ENCODE measurements at regions not wholly inside any gene's neighbourhood (a gene's known extent, or its start where the extent isn't known, plus 50 kb on each side); places are given as distances from the start of the nearest gene placed in this dataset.

GRCh38 chr13:106108346-106108745 lies 427.1 kb downstream of the EFNB2 start:
- no peak for DNase-seq
- intact Hi-C loops (cut with DNase I; ENCODE audit: low total_unique reads): no loop called here

GRCh38 chr13:106107061-106107460 lies 428.4 kb downstream of the EFNB2 start:
- Histone ChIP-seq H3K27me3 (no peaks in the 10 kb centered on the region), H3K36me3 (no peaks in the 10 kb centered on the region), H3K4me3 (no peak overlapping the region), H3K27ac (no peak overlapping the region), H3K4me1 (no peaks in the 10 kb centered on the region), H3K9me3 (no peaks in the 10 kb centered on the region)
- no peak for TF ChIP-seq CTCF (IDR thresholded peaks at IDR 0.05)
- DNase-seq: no peak
- intact Hi-C loops (cut with DNase I; ENCODE audit: low total_unique reads): no loop called here

More at GRCh38 chr13:106108346-106108745, 427.1 kb downstream of the EFNB2 start:
- no peak overlapping the region for H3K4me3 ChIP-seq
- TF ChIP-seq CTCF (IDR thresholded peaks at IDR 0.05): no peak
- H3K4me1 ChIP-seq: no peaks in the 10 kb centered on the region
- no peaks in the 10 kb centered on the region for H3K9me3 ChIP-seq
- H3K36me3 ChIP-seq: no peaks in the 10 kb centered on the region
- no peaks in the 10 kb centered on the region for H3K27me3 ChIP-seq
- no peak overlapping the region for H3K27ac ChIP-seq

- H3K4me1 ChIP-seq: no peaks in the 10 kb centered on the region
- H3K36me3 ChIP-seq: no peaks in the 10 kb centered on the region
- no peak for TF ChIP-seq CTCF (IDR thresholded peaks at IDR 0.05)
- no peak overlapping the region for H3K27ac ChIP-seq
- H3K27me3 ChIP-seq: no peaks in the 10 kb centered on the region
- H3K9me3 ChIP-seq: no peaks in the 10 kb centered on the region
- intact Hi-C loops (cut with DNase I; ENCODE audit: low total_unique reads): no loop called here
- H3K4me3 ChIP-seq: no peak overlapping the region
- no peak for DNase-seq
Observed at GRCh38 chr13:106105153-106105552, 430.3 kb downstream of the EFNB2 start.

- Histone ChIP-seq H3K27ac (no peak overlapping the region), H3K9me3 (no peaks in the 10 kb centered on the region), H3K27me3 (no peaks in the 10 kb centered on the region), H3K4me1 (no peaks in the 10 kb centered on the region), H3K4me3 (no peak overlapping the region), H3K36me3 (no peaks in the 10 kb centered on the region)
- no peak for DNase-seq
- intact Hi-C loops (cut with DNase I; ENCODE audit: low total_unique reads): no loop called here
- no peak for TF ChIP-seq CTCF (IDR thresholded peaks at IDR 0.05)
Observed at GRCh38 chr13:106104281-106104901, 431.1 kb downstream of the EFNB2 start.

GRCh38 chr13:106103779-106104178 lies 431.7 kb downstream of the EFNB2 start:
- no peaks in the 10 kb centered on the region for H3K27me3 ChIP-seq
- H3K4me1 ChIP-seq: no peaks in the 10 kb centered on the region
- H3K4me3 ChIP-seq: no peak overlapping the region
- DNase-seq: no peak
- intact Hi-C loops (cut with DNase I; ENCODE audit: low total_unique reads): no loop called here
- no peak for TF ChIP-seq CTCF (IDR thresholded peaks at IDR 0.05)
- no peaks in the 10 kb centered on the region for H3K36me3 ChIP-seq
- no peaks in the 10 kb centered on the region for H3K9me3 ChIP-seq
- no peak overlapping the region for H3K27ac ChIP-seq

GRCh38 chr13:106102786-106103185 lies 432.7 kb downstream of the EFNB2 start:
- Histone ChIP-seq H3K9me3 (no peaks in the 10 kb centered on the region), H3K27ac (no peak overlapping the region), H3K27me3 (no peaks in the 10 kb centered on the region), H3K4me1 (no peaks in the 10 kb centered on the region), H3K4me3 (no peak overlapping the region), H3K36me3 (no peaks in the 10 kb centered on the region)
- DNase-seq: no peak
- intact Hi-C loops (cut with DNase I; ENCODE audit: low total_unique reads): no loop called here
- no peak for TF ChIP-seq CTCF (IDR thresholded peaks at IDR 0.05)
